AG09319 (cell line): ENCODE measurements at regions not wholly inside any gene's neighbourhood (a gene's known extent, or its start where the extent isn't known, plus 50 kb on each side); places are given as distances from the start of the nearest gene placed in this dataset.
"Not testable (repeated sequence)": the region's sequence is repeated elsewhere in the genome, so short reads cannot be mapped to it uniquely, and the experiment has no call there.

Source experiments
- DNase-seq: peaks from one replicate; pipeline ENCODE4 v3.0.0-alpha.2; 2010; ENCODE audit warnings: low read depth; ENCODE audit errors: extremely low read depth
- CTCF ChIP-seq: IDR thresholded peaks from 2 replicates; pipeline ENCODE4 v1.5.1; 2011; ENCODE audit warnings: low read depth, mild to moderate bottlenecking, inconsistent platforms, low read length, moderate library complexity

GRCh38 chr10:28367413-28367812, 64.5 kb upstream of the MPP7 start:
- DNase-seq = no peak
- no peak for TF ChIP-seq CTCF

- no peak for DNase-seq
Observed at GRCh38 chr10:28367929-28368484, 65.1 kb upstream of the MPP7 start.

GRCh38 chr10:28370107-28370835, 67.4 kb upstream of the MPP7 start:
- no peak for DNase-seq
- TF ChIP-seq CTCF = no peak

More at GRCh38 chr10:28367929-28368484, 65.1 kb upstream of the MPP7 start:
- TF ChIP-seq CTCF = no peak

- not testable (repeated sequence) for DNase-seq
Observed at GRCh38 chr10:28371638-28372037, 68.8 kb upstream of the MPP7 start.

GRCh38 chr10:28374036-28374435, 71.2 kb upstream of the MPP7 start:
- no peak for TF ChIP-seq CTCF

GRCh38 chr10:28375399-28376354, 72.8 kb upstream of the MPP7 start:
- TF ChIP-seq CTCF = no peak
- no peak for DNase-seq

More at GRCh38 chr10:28374036-28374435, 71.2 kb upstream of the MPP7 start:
- no peak for DNase-seq

- no peak for DNase-seq
- TF ChIP-seq CTCF = no peak
Observed at GRCh38 chr10:28378986-28379585, 76.2 kb upstream of the MPP7 start.
